Urinary bladder (tissue), 3 donors: ENCODE measurements at regions not wholly inside any gene's neighbourhood (a gene's known extent, or its start where the extent isn't known, plus 50 kb on each side); places are given as distances from the start of the nearest gene placed in this dataset.
A peak's percentile ranks its signal among the peaks of the same experiment; 100 is the strongest.

Source experiments
- DNase-seq: peaks from one replicate; pipeline ENCODE4 v3.0.0-alpha.2; 2015; ENCODE audit errors: extremely low spot score
- H3K27ac ChIP-seq: one replicate; pipeline ENCODE4 v1.5.1; 2013; ENCODE audit warnings: low read depth, mild to moderate bottlenecking, moderate library complexity
- H3K36me3 ChIP-seq: one replicate; pipeline ENCODE4 v1.6.1; 2013; ENCODE audit warnings: mild to moderate bottlenecking, moderate library complexity; ENCODE audit not compliant: insufficient read depth
- H3K4me1 ChIP-seq: one replicate; pipeline ENCODE4 v1.6.1; 2013; ENCODE audit warnings: mild to moderate bottlenecking, moderate library complexity; ENCODE audit not compliant: insufficient read depth
- H3K4me3 ChIP-seq: one replicate; pipeline ENCODE4 v1.5.1; 2013; ENCODE audit warnings: low read depth, low read length
- WGBS: extraction: QIAGEN DNeasy Blood & Tissue Kit; methylation state at CpG from one replicate; pipeline ENCODE4 v1.1.7; 2013; 5-methylcytosine and 5-hydroxymethylcytosine counted together
- donor health status: healthy with polysubstance abuse.
- donor health status: healthy.

DNA sequence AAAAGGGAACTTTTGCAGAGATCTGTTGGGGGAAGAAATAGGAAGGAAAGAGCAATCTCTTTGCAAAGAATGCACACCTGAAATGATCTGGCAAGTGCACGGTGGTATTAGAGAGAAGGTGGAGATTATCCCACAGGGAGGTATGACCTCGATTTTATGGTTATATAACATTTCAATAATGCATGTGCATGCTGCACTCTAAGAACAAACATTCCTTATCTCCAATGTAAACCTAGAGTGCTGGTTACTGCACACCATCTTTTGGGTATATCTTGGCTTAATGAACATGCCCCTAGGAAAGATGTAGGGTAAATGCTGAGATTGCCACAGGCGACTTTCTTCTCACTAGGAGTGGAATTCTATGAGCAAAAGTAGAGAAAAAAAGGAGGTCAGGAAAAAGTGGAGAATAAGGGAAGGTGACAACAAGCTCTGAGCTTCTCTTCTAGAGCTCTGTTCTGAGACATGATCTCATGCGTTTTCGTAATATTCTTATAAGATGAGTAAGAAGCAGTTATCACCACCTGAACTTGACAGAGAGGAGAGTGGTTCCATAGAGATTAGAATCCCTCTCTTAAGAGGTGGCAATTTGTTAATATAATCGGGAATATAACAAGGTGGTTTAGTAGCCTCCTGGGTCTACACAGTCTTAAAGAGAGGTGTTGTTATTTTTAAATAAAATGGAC lies 117.5 kb upstream of the TMC3 start:
- Histone ChIP-seq H3K4me3 (no peak overlapping the region), H3K4me1 (no peaks in the 10 kb centered on the region), H3K36me3 (no peaks in the 10 kb centered on the region), H3K27ac (no peak overlapping the region)
- DNase-seq = no peak
- WGBS = 76% methylated on average over 6 of the region's 6 CpGs

GRCh38 chr15:81485806-81486205 lies 111.8 kb upstream of the TMC3 start:
- H3K36me3 ChIP-seq = no peaks in the 10 kb centered on the region
- WGBS = 83% methylated on average over 5 of the region's 5 CpGs
- no peak overlapping the region for H3K4me3 ChIP-seq
- no peak for DNase-seq
- no peaks in the 10 kb centered on the region for H3K4me1 ChIP-seq
- no peak overlapping the region for H3K27ac ChIP-seq

GRCh38 chr15:81484086-81484955 lies 110.3 kb upstream of the TMC3 start:
- Histone ChIP-seq H3K4me3 (no peak overlapping the region), H3K4me1 (no peaks in the 10 kb centered on the region), H3K27ac (no peak overlapping the region), H3K36me3 (no peaks in the 10 kb centered on the region)
- no peak for DNase-seq
- WGBS = 82% methylated on average over 12 of the region's 12 CpGs

DNA sequence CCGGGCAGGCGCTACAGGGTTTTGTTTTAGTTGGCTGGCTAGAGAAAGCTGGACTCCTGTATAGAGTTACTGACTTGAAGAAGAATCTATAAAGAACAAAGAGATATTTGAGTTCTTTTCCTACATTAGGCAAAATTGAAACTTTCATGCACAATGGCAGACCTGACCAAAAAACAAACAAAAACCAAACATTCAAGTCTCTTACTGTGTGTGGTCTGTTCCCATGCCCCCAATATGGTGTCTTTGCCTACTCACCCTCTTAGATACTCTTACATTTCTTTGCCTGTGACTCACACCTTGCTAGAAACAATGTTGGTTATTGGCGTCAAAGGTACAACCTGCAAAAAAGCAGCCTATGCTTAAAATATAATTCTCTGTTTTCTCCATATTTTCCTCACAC lies 109.5 kb upstream of the TMC3 start:
- 94% methylated on average over 3 of the region's 3 CpGs for WGBS
- no peaks in the 10 kb centered on the region for H3K36me3 ChIP-seq
- no peaks in the 10 kb centered on the region for H3K4me1 ChIP-seq
- H3K4me3 ChIP-seq = no peak overlapping the region
- H3K27ac ChIP-seq = no peak overlapping the region
- DNase-seq = no peak

DNA sequence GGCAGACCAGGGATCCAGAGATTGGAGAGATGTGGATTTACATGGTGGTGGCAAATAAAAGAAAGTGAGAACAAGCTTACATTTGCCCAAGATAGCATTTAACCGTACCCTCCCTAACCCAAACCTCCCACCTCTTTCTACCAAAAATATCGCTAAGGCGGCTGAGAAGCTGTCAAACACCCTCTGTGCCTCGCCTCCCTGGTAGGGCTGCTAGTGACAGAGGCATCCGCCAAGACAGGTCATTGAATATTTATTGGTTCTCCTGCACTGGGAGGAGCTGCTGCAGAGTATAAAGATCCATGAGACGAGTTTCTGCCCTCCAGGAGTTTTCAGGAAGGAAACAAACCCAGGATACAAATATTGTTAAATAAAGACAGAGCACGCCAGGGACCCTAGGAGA lies 107.3 kb upstream of the TMC3 start:
- no peak for DNase-seq
- Histone ChIP-seq H3K4me1 (no peaks in the 10 kb centered on the region), H3K4me3 (no peak overlapping the region), H3K27ac (no peak overlapping the region), H3K36me3 (no peaks in the 10 kb centered on the region)
- WGBS = 88% methylated on average over 7 of the region's 7 CpGs

DNA sequence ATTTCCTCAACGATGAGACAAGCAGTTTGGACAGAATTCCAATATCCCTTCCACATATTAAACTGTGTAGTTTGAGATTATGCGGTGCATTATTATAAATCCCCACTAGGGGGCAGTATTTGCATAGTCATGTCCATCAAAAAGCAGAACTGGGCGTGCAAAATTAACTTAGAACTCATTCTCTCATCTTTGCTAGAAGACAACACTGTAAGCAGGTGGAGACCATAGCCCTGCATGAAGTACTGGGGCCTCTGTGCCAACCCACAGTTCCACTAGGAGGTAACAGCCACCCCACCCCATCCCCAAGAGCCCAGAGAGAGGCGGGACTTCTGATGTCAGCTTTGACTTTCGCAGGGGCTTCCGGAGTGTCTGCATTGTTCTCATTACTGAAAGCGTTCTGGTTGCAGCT lies 106.6 kb upstream of the TMC3 start:
- Histone ChIP-seq H3K4me3 (no peak overlapping the region), H3K4me1 (no peaks in the 10 kb centered on the region), H3K27ac (no peak overlapping the region), H3K36me3 (no peaks in the 10 kb centered on the region)
- peak; percentile 51 for DNase-seq
- 49% methylated on average over 7 of the region's 7 CpGs for WGBS

DNA sequence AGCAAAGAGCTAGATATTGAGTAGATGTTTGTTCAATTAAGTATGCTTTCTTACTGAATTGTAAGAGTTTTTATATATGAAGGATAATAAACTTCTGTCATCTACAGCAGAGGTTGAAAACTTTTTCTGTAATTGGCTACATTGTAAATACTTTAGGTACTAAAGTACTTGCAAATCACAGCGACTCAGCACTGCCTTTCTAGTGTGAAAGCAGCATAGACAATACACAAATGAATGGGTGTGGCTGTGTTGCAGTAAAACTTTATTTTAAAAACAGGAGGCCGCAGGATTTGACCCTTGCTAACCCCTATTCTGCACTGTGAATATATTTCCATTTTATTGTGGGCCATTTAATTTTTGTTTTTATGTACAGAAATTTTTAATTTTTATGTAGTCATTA lies 104.3 kb upstream of the TMC3 start:
- Histone ChIP-seq H3K4me3 (no peak overlapping the region), H3K27ac (no peak overlapping the region), H3K36me3 (no peaks in the 10 kb centered on the region), H3K4me1 (no peaks in the 10 kb centered on the region)
- no peak for DNase-seq
- WGBS = 85% methylated on average over 2 of the region's 2 CpGs

DNA sequence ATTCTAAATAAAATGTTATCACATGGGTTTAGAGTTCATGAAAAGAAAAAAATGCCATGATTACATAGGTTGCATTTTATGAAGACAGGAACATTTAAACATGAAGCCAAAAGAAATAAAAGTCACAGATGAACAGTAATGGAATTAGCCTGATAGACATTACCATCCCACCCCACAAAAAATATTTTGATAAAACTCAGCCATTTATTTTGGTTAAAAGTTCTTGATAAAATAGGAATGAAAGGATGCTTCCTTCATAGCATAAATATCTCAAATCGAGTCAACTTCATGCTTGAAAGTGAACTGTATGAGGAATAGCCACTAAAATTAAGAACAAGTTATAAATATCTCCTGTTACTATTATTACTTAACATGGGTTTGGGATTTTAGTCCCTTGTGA lies 101.9 kb upstream of the TMC3 start:
- 35% methylated on average over 1 of the region's 1 CpG for WGBS

DNA sequence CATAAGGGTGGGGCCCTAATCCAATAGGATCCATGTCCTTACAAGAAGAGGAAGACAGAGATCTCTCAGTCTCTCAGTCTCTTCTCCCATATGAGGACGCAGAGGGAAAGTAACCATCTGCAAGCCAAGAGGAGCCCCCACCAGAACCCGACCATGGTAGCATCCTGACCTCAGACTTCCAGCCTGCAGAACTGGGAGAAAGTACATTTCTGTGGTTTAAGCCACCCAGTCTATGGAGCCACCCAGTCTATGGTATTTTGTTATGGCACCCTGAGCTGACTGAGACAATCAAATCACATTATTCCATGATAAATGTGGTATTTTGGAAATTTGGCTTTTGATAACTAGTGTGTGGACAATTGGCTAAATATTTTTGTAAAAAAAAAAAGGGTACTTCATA lies 101.5 kb upstream of the TMC3 start:
- no peak overlapping the region for H3K4me3 ChIP-seq
- H3K36me3 ChIP-seq = no peaks in the 10 kb centered on the region
- DNase-seq = no peak
- WGBS = 72% methylated on average over 2 of the region's 2 CpGs
- no peak overlapping the region for H3K27ac ChIP-seq
- H3K4me1 ChIP-seq = no peaks in the 10 kb centered on the region

More for the DNA sequence above, 101.9 kb upstream of the TMC3 start:
- DNase-seq = no peak
- H3K4me3 ChIP-seq = no peak overlapping the region
- no peaks in the 10 kb centered on the region for H3K36me3 ChIP-seq
- H3K4me1 ChIP-seq = no peaks in the 10 kb centered on the region
- H3K27ac ChIP-seq = no peak overlapping the region

DNA sequence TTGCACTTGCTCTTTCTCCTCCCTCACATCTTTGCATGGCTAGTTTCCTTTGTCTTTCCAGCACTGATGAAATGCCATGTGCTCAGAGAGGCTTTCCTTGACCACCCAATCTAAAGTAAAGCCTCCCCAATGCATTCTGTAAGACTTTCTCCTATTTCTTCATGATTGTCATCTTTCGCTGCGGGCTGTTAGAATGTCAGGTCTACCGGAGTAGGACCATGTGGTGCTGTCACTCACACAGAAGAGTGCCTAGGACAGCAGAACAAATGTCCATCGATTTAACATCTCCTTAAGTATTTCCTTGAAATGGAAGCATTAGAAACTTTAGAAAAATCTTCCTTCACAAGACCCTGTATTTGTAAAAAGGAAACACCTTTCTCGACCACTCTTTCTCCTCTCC lies 99.9 kb upstream of the TMC3 start:
- no peak overlapping the region for H3K27ac ChIP-seq
- no peaks in the 10 kb centered on the region for H3K36me3 ChIP-seq
- no peak for DNase-seq
- no peak overlapping the region for H3K4me3 ChIP-seq
- no peaks in the 10 kb centered on the region for H3K4me1 ChIP-seq
- 93% methylated on average over 5 of the region's 5 CpGs for WGBS

GRCh38 chr15:81473177-81473576 lies 99.2 kb upstream of the TMC3 start:
- H3K4me1 ChIP-seq = no peaks in the 10 kb centered on the region
- H3K36me3 ChIP-seq = no peaks in the 10 kb centered on the region
- H3K4me3 ChIP-seq = no peak overlapping the region
- DNase-seq = no peak
- no peak overlapping the region for H3K27ac ChIP-seq
- 74% methylated on average over 4 of the region's 4 CpGs for WGBS

- no peaks in the 10 kb centered on the region for H3K4me1 ChIP-seq
- WGBS = 68% methylated on average over 2 of the region's 2 CpGs
- H3K36me3 ChIP-seq = no peaks in the 10 kb centered on the region
- H3K27ac ChIP-seq = no peak overlapping the region
- no peak overlapping the region for H3K4me3 ChIP-seq
- DNase-seq = no peak
These were observed 97.1 kb upstream of the TMC3 start for GRCh38 chr15:81471151-81471550.

DNA sequence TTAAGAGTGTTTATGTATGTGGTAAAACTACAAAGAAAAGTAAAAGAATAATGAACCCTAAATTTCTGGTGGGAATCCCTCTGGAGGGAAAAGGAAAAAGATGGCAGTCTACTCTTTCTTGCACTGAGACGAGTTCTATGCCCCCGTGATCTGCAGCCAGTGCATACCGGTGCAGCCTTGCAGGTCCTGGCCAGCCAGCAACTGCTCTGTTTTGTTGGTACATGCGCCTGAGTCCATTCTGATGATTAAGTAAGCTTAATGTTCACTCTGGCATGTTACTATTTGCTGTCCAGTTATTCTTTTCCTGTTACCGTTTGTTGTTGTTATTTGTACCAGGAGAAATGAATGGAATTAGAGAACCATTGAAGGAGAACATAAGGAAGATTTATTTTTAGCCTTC lies 95.1 kb upstream of the TMC3 start:
- WGBS = 70% methylated on average over 5 of the region's 5 CpGs
- H3K4me1 ChIP-seq = no peaks in the 10 kb centered on the region
- H3K27ac ChIP-seq = no peak overlapping the region
- no peak overlapping the region for H3K4me3 ChIP-seq
- H3K36me3 ChIP-seq = no peaks in the 10 kb centered on the region
- no peak for DNase-seq

DNA sequence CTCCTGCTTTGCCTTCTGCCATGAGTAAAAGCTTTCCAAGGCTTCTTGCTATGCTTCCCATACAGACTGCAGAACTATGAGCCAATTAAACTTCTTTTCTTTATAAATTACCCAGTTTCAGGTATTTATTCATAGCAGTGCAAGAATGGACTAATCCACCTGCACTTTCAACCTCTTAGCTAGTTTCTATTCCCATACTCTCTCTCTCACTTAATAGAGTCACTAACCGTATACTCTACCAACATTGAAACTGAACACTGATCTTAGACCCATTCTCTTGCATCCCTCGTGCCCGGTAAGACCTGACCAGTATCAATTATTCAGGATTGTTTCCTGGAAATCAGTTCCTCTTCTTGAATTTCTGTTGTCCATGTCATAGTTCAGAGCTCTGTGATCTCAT lies 92.7 kb upstream of the TMC3 start:
- DNase-seq = no peak

More for the DNA sequence above, 92.7 kb upstream of the TMC3 start:
- H3K36me3 ChIP-seq = no peaks in the 10 kb centered on the region
- no peak overlapping the region for H3K4me3 ChIP-seq
- 96% methylated on average over 3 of the region's 3 CpGs for WGBS
- no peaks in the 10 kb centered on the region for H3K4me1 ChIP-seq
- no peak overlapping the region for H3K27ac ChIP-seq
